ENCODE measurements at regions not wholly inside any gene's neighbourhood (a gene's known extent, or its start where the extent isn't known, plus 50 kb on each side); places are given as distances from the start of the nearest gene placed in this dataset.

GRCh38 chr11:29317694-29318093, 699.1 kb downstream of the KCNA4 start:
- TF ChIP-seq CBX3 (IDR thresholded peaks at IDR 0.05; ENCODE audit: low read depth) = no peak
- TF ChIP-seq CEBPB (IDR thresholded peaks at IDR 0.05; ENCODE audit: low read depth) = no peak
- intact Hi-C loops (cut with micrococcal nuclease) = no loop called here
- H3K27ac ChIP-seq (ENCODE audit: low read depth, low read length) = no peak overlapping the region
- H3K9ac ChIP-seq (ENCODE audit: low read length) = no peak overlapping the region
- no peaks in the 10 kb centered on the region for H3K9me3 ChIP-seq (ENCODE audit: control insufficient read depth in 1 of 2, insufficient read depth in 1 of 2, low read depth in 1 of 2, low read length in 2 of 2)
- no peaks in the 10 kb centered on the region for H3K27me3 ChIP-seq (ENCODE audit: insufficient read depth, low read length)
- RAD21 ChIA-PET (ENCODE audit: low non-redundant PET in 1 of 2, low total read pairs in 2 of 2, uncharacterized antibody in 2 of 2, unreplicated experiment in 2 of 2) = no interaction called here
- H3K9me2 ChIP-seq (ENCODE audit: insufficient read depth) = no peaks in the 10 kb centered on the region; the same call in 1 of the 2 replicates
- H3K36me3 ChIP-seq (ENCODE audit: control insufficient read depth in 1 of 2, insufficient read depth in 2 of 2, low read length in 2 of 2) = no peaks in the 10 kb centered on the region
- DNase-seq (ENCODE audit: low read depth, low spot score) (no peak), ATAC-seq (no peak)
- H3K4me2 ChIP-seq (ENCODE audit: low read length) = no peak overlapping the region
- no peak overlapping the region for H3K4me3 ChIP-seq (replicated peaks in 1 of 2; ENCODE audit: low read depth in 1 of 2, low read length in 2 of 2)
- H4K20me1 ChIP-seq (ENCODE audit: insufficient read depth) = no peaks in the 10 kb centered on the region
- BruUV-seq (replicated peaks) = no TSS peak
- peaks cover 10 to 14% of the 10 kb centered on the region in 2 experiments; a peak in 3 of 4 replicates for H3K4me1 ChIP-seq (ENCODE audit: control insufficient read depth in 1 of 2, insufficient read depth in 2 of 2, low read length in 2 of 2)
- H3K79me2 ChIP-seq (ENCODE audit: insufficient read depth, low read length) = no peaks in the 10 kb centered on the region
- no peak overlapping the region for H2AFZ ChIP-seq (ENCODE audit: low read depth, low read length, poor library complexity, severe bottlenecking)
- CTCF ChIA-PET = no interaction called here
- POLR2A ChIA-PET = no interaction called here

GRCh38 chr11:29315275-29315674, 701.6 kb downstream of the KCNA4 start:
- no peak overlapping the region for H2AFZ ChIP-seq (ENCODE audit: low read depth, low read length, poor library complexity, severe bottlenecking)
- no peaks in the 10 kb centered on the region for H3K36me3 ChIP-seq (ENCODE audit: control insufficient read depth in 1 of 2, insufficient read depth in 2 of 2, low read length in 2 of 2)
- ATAC-seq = no peak
- intact Hi-C loops (cut with micrococcal nuclease) = no loop called here
- BruUV-seq (replicated peaks) = no TSS peak
- H4K20me1 ChIP-seq (ENCODE audit: insufficient read depth) = no peaks in the 10 kb centered on the region
- no peak overlapping the region for H3K9ac ChIP-seq (ENCODE audit: low read length)
- H3K9me2 ChIP-seq (ENCODE audit: insufficient read depth) = no peaks in the 10 kb centered on the region; the same call in 1 of the 2 replicates
- H3K4me3 ChIP-seq (replicated peaks in 1 of 2; ENCODE audit: low read depth in 1 of 2, low read length in 2 of 2) = no peak overlapping the region
- TF ChIP-seq SRF (IDR thresholded peaks at IDR 0.05; ENCODE audit: low read depth) (no peak), RAD21 (IDR thresholded peaks at IDR 0.05; ENCODE audit: low read depth) (no peak), SP1 (IDR thresholded peaks at IDR 0.05; ENCODE audit: low read depth) (no peak), CEBPB (IDR thresholded peaks at IDR 0.05; ENCODE audit: low read depth) (no peak), POLR2AphosphoS5 (IDR thresholded peaks at IDR 0.05; ENCODE audit: low read depth, low read length) (no peak), SIN3A (IDR thresholded peaks at IDR 0.05; ENCODE audit: low read depth) (no peak), YY1 (IDR thresholded peaks at IDR 0.05; ENCODE audit: extremely low read depth, insufficient replicate concordance, low read depth, low read length) (no peak), EGR1 (IDR thresholded peaks at IDR 0.05; ENCODE audit: low read depth) (no peak), EZH2phosphoT487 (IDR thresholded peaks at IDR 0.05; ENCODE audit: borderline replicate concordance) (no peak), EZH2 (IDR thresholded peaks at IDR 0.05) (no peak), POLR2A (IDR thresholded peaks at IDR 0.05; ENCODE audit: borderline replicate concordance, extremely low read depth, insufficient read depth, insufficient read length) (no peak), ZNF274 (IDR thresholded peaks at IDR 0.05; ENCODE audit: low read depth, low read length) (no peak), CTCF (IDR thresholded peaks at IDR 0.05 in 2 of 3, conservative IDR thresholded peaks at IDR 0.05 in 1 of 3; ENCODE audit: borderline replicate concordance in 1 of 3, insufficient read depth in 1 of 3, low read depth in 2 of 3, low read length in 2 of 3) (no peak), ELF1 (IDR thresholded peaks at IDR 0.05; ENCODE audit: borderline replicate concordance, low read depth) (no peak)
- TF ChIP-seq, protein P1, sequence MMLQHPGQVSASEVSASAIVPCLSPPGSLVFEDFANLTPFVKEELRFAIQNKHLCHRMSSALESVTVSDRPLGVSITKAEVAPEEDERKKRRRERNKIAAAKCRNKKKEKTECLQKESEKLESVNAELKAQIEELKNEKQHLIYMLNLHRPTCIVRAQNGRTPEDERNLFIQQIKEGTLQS (IDR thresholded peaks at IDR 0.05) = no peak
- TF ChIP-seq, protein P2, sequence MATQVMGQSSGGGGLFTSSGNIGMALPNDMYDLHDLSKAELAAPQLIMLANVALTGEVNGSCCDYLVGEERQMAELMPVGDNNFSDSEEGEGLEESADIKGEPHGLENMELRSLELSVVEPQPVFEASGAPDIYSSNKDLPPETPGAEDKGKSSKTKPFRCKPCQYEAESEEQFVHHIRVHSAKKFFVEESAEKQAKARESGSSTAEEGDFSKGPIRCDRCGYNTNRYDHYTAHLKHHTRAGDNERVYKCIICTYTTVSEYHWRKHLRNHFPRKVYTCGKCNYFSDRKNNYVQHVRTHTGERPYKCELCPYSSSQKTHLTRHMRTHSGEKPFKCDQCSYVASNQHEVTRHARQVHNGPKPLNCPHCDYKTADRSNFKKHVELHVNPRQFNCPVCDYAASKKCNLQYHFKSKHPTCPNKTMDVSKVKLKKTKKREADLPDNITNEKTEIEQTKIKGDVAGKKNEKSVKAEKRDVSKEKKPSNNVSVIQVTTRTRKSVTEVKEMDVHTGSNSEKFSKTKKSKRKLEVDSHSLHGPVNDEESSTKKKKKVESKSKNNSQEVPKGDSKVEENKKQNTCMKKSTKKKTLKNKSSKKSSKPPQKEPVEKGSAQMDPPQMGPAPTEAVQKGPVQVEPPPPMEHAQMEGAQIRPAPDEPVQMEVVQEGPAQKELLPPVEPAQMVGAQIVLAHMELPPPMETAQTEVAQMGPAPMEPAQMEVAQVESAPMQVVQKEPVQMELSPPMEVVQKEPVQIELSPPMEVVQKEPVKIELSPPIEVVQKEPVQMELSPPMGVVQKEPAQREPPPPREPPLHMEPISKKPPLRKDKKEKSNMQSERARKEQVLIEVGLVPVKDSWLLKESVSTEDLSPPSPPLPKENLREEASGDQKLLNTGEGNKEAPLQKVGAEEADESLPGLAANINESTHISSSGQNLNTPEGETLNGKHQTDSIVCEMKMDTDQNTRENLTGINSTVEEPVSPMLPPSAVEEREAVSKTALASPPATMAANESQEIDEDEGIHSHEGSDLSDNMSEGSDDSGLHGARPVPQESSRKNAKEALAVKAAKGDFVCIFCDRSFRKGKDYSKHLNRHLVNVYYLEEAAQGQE (IDR thresholded peaks at IDR 0.05; ENCODE audit: low read depth) = no peak
- H3K27me3 ChIP-seq (ENCODE audit: insufficient read depth, low read length) = no peaks in the 10 kb centered on the region
- ChIA-PET RAD21 (ENCODE audit: low non-redundant PET in 1 of 2, low total read pairs in 2 of 2, uncharacterized antibody in 2 of 2, unreplicated experiment in 2 of 2) (no interaction called here), POLR2A (no interaction called here), CTCF (interaction anchor here (1.2 kb wide), 1 partner anchor 28 kb away, joined by 5 read pairs; no protein-coding TSS in a partner anchor)
- no peak overlapping the region for H3K4me2 ChIP-seq (ENCODE audit: low read length)
- DNase-seq (ENCODE audit: low read depth, low spot score) = no peak
- H3K4me1 ChIP-seq (ENCODE audit: control insufficient read depth in 1 of 2, insufficient read depth in 2 of 2, low read length in 2 of 2) = no peaks in the 10 kb centered on the region
- no peak overlapping the region for H3K27ac ChIP-seq (ENCODE audit: low read depth, low read length)
- no peaks in the 10 kb centered on the region for H3K79me2 ChIP-seq (ENCODE audit: insufficient read depth, low read length)
- no peaks in the 10 kb centered on the region for H3K9me3 ChIP-seq (ENCODE audit: control insufficient read depth in 1 of 2, insufficient read depth in 1 of 2, low read depth in 1 of 2, low read length in 2 of 2)
